LNCaP clone FGC (cell line): ENCODE measurements at regions not wholly inside any gene's neighbourhood (a gene's known extent, or its start where the extent isn't known, plus 50 kb on each side); places are given as distances from the start of the nearest gene placed in this dataset.
A peak's percentile ranks its signal among the peaks of the same experiment; 100 is the strongest.
"Not testable (repeated sequence)": the region's sequence is repeated elsewhere in the genome, so short reads cannot be mapped to it uniquely, and the experiment has no call there.

ENCODE experiments used
- DNase-seq: peaks from one replicate; pipeline ENCODE4 v3.0.0-alpha.2; 2011; ENCODE audit warnings: low read depth
- H3K4me3 ChIP-seq: 2 replicates; pipeline ENCODE4 v1.5.1; 2011; ENCODE audit warnings: mild to moderate bottlenecking, low read depth, low read length, control low read depth
- TF ChIP-seq, protein P1 (sequence below): IDR thresholded peaks from 2 replicates; pipeline ENCODE4 v1.5.1; 2012; ENCODE audit warnings: mild to moderate bottlenecking; ENCODE audit not compliant: control insufficient read depth, insufficient read depth; ENCODE audit errors: extremely low read depth

GRCh38 chrY:12271162-12271561 is 429.9 kb upstream of the USP9Y start:
- DNase-seq: no peak
- TF ChIP-seq, protein P1, sequence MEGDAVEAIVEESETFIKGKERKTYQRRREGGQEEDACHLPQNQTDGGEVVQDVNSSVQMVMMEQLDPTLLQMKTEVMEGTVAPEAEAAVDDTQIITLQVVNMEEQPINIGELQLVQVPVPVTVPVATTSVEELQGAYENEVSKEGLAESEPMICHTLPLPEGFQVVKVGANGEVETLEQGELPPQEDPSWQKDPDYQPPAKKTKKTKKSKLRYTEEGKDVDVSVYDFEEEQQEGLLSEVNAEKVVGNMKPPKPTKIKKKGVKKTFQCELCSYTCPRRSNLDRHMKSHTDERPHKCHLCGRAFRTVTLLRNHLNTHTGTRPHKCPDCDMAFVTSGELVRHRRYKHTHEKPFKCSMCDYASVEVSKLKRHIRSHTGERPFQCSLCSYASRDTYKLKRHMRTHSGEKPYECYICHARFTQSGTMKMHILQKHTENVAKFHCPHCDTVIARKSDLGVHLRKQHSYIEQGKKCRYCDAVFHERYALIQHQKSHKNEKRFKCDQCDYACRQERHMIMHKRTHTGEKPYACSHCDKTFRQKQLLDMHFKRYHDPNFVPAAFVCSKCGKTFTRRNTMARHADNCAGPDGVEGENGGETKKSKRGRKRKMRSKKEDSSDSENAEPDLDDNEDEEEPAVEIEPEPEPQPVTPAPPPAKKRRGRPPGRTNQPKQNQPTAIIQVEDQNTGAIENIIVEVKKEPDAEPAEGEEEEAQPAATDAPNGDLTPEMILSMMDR: no peak
- no peak overlapping the region for H3K4me3 ChIP-seq

GRCh38 chrY:12285608-12286007 is 415.4 kb upstream of the USP9Y start:
- peak; percentile 71 for DNase-seq
- TF ChIP-seq, protein P1: no peak
- no peak overlapping the region for H3K4me3 ChIP-seq

- no peak for DNase-seq
- TF ChIP-seq, protein P1: no peak
- no peak overlapping the region for H3K4me3 ChIP-seq
Observed at GRCh38 chrY:12288919-12289318, 412.1 kb upstream of the USP9Y start.

DNA sequence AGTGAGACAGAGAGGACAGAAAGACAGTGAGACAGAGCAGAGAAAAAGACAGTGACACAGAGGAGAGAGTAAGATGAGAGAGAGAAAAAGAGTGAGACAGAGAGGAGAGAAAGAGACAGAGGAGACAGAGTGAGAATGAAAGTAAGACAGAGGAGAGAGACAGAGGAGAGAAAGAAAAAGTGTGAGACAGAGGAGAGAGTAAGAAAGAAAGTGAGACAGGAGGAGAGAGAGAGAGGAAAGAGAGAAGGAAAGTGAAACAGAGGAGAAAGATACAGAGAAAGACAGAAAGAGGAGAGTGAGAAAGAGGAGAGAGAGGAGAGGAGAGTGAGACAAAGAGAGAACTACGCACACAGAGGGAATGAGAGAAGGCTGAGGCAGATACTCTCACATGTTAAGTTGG is 411.6 kb upstream of the USP9Y start:
- TF ChIP-seq, protein P1: no peak
- no peak overlapping the region for H3K4me3 ChIP-seq

GRCh38 chrY:12292542-12292941 is 408.5 kb upstream of the USP9Y start:
- no peak overlapping the region for H3K4me3 ChIP-seq
- TF ChIP-seq, protein P1: no peak
- DNase-seq: no peak

More for the DNA sequence above, 411.6 kb upstream of the USP9Y start:
- DNase-seq: no peak

GRCh38 chrY:12296460-12296859 is 404.6 kb upstream of the USP9Y start:
- DNase-seq: no peak
- TF ChIP-seq, protein P1: no peak

GRCh38 chrY:12299796-12300195 is 401.2 kb upstream of the USP9Y start:
- not testable (repeated sequence) for DNase-seq, H3K4me3 ChIP-seq

More at GRCh38 chrY:12296460-12296859, 404.6 kb upstream of the USP9Y start:
- no peak overlapping the region for H3K4me3 ChIP-seq
